Endodermal cell (in vitro differentiated cells): ENCODE measurements at regions not wholly inside any gene's neighbourhood (a gene's known extent, or its start where the extent isn't known, plus 50 kb on each side); places are given as distances from the start of the nearest gene placed in this dataset.
A peak's percentile ranks its signal among the peaks of the same experiment; 100 is the strongest.

Experiments
- DNase-seq: peaks from one replicate; pipeline ENCODE4 v3.0.0-alpha.2; 2017
- H3K27ac ChIP-seq: 2 replicates; pipeline ENCODE4 v1.5.1; 2013; ENCODE audit warnings: mild to moderate bottlenecking, low read depth, low read length, moderate library complexity
- H3K27me3 ChIP-seq: 2 replicates; pipeline ENCODE4 v1.6.1; 2013; ENCODE audit warnings: mild to moderate bottlenecking, low read length, moderate library complexity; ENCODE audit not compliant: insufficient read depth, control insufficient read depth, poor library complexity, severe bottlenecking
- H3K36me3 ChIP-seq: 2 replicates; pipeline ENCODE4 v1.7.0; 2013; ENCODE audit warnings: mild to moderate bottlenecking, low read length, moderate library complexity; ENCODE audit not compliant: control insufficient read depth, insufficient read depth
- H3K4me1 ChIP-seq: one replicate; pipeline ENCODE4 v1.7.0; 2013; ENCODE audit warnings: low read length; ENCODE audit not compliant: control insufficient read depth, insufficient read depth
- H3K4me3 ChIP-seq: 2 replicates; pipeline ENCODE4 v1.5.1; 2013; ENCODE audit warnings: mild to moderate bottlenecking, low read length, moderate library complexity
- H3K9ac ChIP-seq: 2 replicates; pipeline ENCODE4 v1.6.1; 2013; ENCODE audit warnings: mild to moderate bottlenecking, low read length, moderate library complexity; ENCODE audit not compliant: poor library complexity, severe bottlenecking; ENCODE audit errors: extremely low read depth
- H3K9me3 ChIP-seq: 2 replicates; pipeline ENCODE4 v1.6.1; 2013; ENCODE audit warnings: mild to moderate bottlenecking, low read length, moderate library complexity; ENCODE audit not compliant: control insufficient read depth
- H3K27ac Mint-ChIP-seq: 2 replicates; pipeline ENCODE4 v1.8.0; 2020; ENCODE audit warnings: mixed read lengths
- H3K27me3 Mint-ChIP-seq: 2 replicates; pipeline ENCODE4 v1.8.0; 2021; ENCODE audit warnings: mild to moderate bottlenecking, mixed read lengths; ENCODE audit not compliant: insufficient read depth
- H3K36me3 Mint-ChIP-seq: 2 replicates; pipeline ENCODE4 v1.8.0; 2020; ENCODE audit warnings: low read depth, mixed read lengths
- H3K4me1 Mint-ChIP-seq: 2 replicates; pipeline ENCODE4 v1.8.0; 2020; ENCODE audit warnings: mixed read lengths
- H3K4me3 Mint-ChIP-seq: 2 replicates; pipeline ENCODE4 v1.8.0; 2020; ENCODE audit warnings: mild to moderate bottlenecking, moderate library complexity, mixed read lengths
- H3K9me3 Mint-ChIP-seq: 2 replicates; pipeline ENCODE4 v1.8.0; 2020; ENCODE audit warnings: mild to moderate bottlenecking, mixed read lengths
- CTCF ChIP-seq: fragments of 200-600 bp; sonication (generic); conservative IDR thresholded peaks from 2 replicates; pipeline ENCODE4 v1.5.0; 2021; ENCODE audit warnings: antibody characterized with exemption, mild to moderate bottlenecking
- WGBS, 2 experiments: methylation state at CpG; one replicate each; pipeline versions ENCODE4 v1.1.5 to v1.1.7; 2013; ENCODE audit warnings: missing lambda C conversion rate in 2 of 2, mixed read lengths in 1 of 2; ENCODE audit not compliant: insufficient coverage in 1 of 2, insufficient read length in 1 of 2; 5-methylcytosine and 5-hydroxymethylcytosine counted together

- no peaks in the 10 kb centered on the region for H3K9me3 Mint-ChIP-seq
Observed at GRCh38 chr5:45062044-45062443, 253.3 kb downstream of the MRPS30 start.

GRCh38 chr5:45081082-45081481 is 272.3 kb downstream of the MRPS30 start:
- no peak for TF ChIP-seq CTCF
- no peak for DNase-seq
- H3K27ac ChIP-seq, result no peak overlapping the region
- H3K27me3 ChIP-seq, result no peaks in the 10 kb centered on the region
- Mint-ChIP-seq H3K9me3 (no peaks in the 10 kb centered on the region), H3K4me3 (no peak overlapping the region), H3K27ac (no peak overlapping the region), H3K4me1 (no peaks in the 10 kb centered on the region), H3K36me3 (no peaks in the 10 kb centered on the region), H3K27me3 (no peaks in the 10 kb centered on the region)
- H3K9me3 ChIP-seq, result no peaks in the 10 kb centered on the region
- 93% methylated on average over 2 of the region's 2 CpGs; no CpG with 5 or more reads in 1 of the 2 experiments for WGBS, 2 experiments
- no peak overlapping the region for H3K9ac ChIP-seq
- no peak overlapping the region for H3K4me3 ChIP-seq
- no peaks in the 10 kb centered on the region for H3K4me1 ChIP-seq
- H3K36me3 ChIP-seq, result no peaks in the 10 kb centered on the region

More at GRCh38 chr5:45062044-45062443, 253.3 kb downstream of the MRPS30 start:
- TF ChIP-seq CTCF, result no peak
- H3K4me3 Mint-ChIP-seq, result no peak overlapping the region
- no peak overlapping the region for H3K27ac ChIP-seq
- H3K36me3 ChIP-seq, result no peaks in the 10 kb centered on the region
- no peak overlapping the region for H3K9ac ChIP-seq
- H3K36me3 Mint-ChIP-seq, result no peaks in the 10 kb centered on the region
- no peaks in the 10 kb centered on the region for H3K9me3 ChIP-seq
- H3K27ac Mint-ChIP-seq, result no peak overlapping the region
- H3K4me1 Mint-ChIP-seq, result peaks cover 6% of the 10 kb centered on the region
- no peaks in the 10 kb centered on the region for H3K27me3 Mint-ChIP-seq
- H3K4me3 ChIP-seq, result no peak overlapping the region
- H3K4me1 ChIP-seq, result no peaks in the 10 kb centered on the region
- no peak for DNase-seq
- no peaks in the 10 kb centered on the region for H3K27me3 ChIP-seq

- Histone ChIP-seq H3K36me3 (no peaks in the 10 kb centered on the region), H3K4me1 (no peaks in the 10 kb centered on the region), H3K4me3 (no peak overlapping the region), H3K9me3 (no peaks in the 10 kb centered on the region), H3K27ac (no peak overlapping the region), H3K27me3 (no peaks in the 10 kb centered on the region), H3K9ac (no peak overlapping the region)
- H3K4me3 Mint-ChIP-seq, result no peak overlapping the region
- H3K4me1 Mint-ChIP-seq, result peaks cover 4% of the 10 kb centered on the region
- TF ChIP-seq CTCF, result peak; percentile 54
- 92 to 100% methylated on average over 1 of the region's 1 CpG for WGBS, 2 experiments
- no peaks in the 10 kb centered on the region for H3K9me3 Mint-ChIP-seq
- H3K27me3 Mint-ChIP-seq, result no peaks in the 10 kb centered on the region
- DNase-seq, result no peak
- no peaks in the 10 kb centered on the region for H3K36me3 Mint-ChIP-seq
- H3K27ac Mint-ChIP-seq, result no peak overlapping the region
Observed at GRCh38 chr5:45089870-45090269, 281.1 kb downstream of the MRPS30 start.
